Stimulated activated CD4-positive, alpha-beta T cell treated with anti-CD3 and anti-CD28 coated beads, Interleukin-2, amount 100 ng/mL, for 48 hours (primary cell): ENCODE measurements at regions not wholly inside any gene's neighbourhood (a gene's known extent, or its start where the extent isn't known, plus 50 kb on each side); places are given as distances from the start of the nearest gene placed in this dataset.

Experiments used
- DNase-seq, 2 donors: peaks; one replicate each; pipeline ENCODE4 v3.0.0-alpha.2; 2020

- DNase-seq, result no peak
Observed at GRCh38 chr15:96756146-96756545, 425.6 kb downstream of the NR2F2 start.

GRCh38 chr15:96756656-96757055, 426.2 kb downstream of the NR2F2 start:
- DNase-seq, result no peak

- no peak for DNase-seq
Observed at GRCh38 chr15:96762566-96762965, 432.1 kb downstream of the NR2F2 start.

- no peak for DNase-seq
Observed at GRCh38 chr15:96764501-96764900, 434.0 kb downstream of the NR2F2 start.

- DNase-seq, result no peak
Observed at GRCh38 chr15:96764946-96765345, 434.4 kb downstream of the NR2F2 start.

GRCh38 chr15:96766366-96766765, 435.9 kb downstream of the NR2F2 start:
- no peak for DNase-seq

- DNase-seq, result no peak
Observed at GRCh38 chr15:96767703-96768434, 437.4 kb downstream of the NR2F2 start.

- DNase-seq, result no peak
Observed at GRCh38 chr15:96768435-96768789, 437.9 kb downstream of the NR2F2 start.

- DNase-seq, result no peak
Observed at GRCh38 chr15:96771035-96771434, 440.5 kb downstream of the NR2F2 start.

GRCh38 chr15:96774216-96774615, 443.7 kb downstream of the NR2F2 start:
- no peak for DNase-seq

GRCh38 chr15:96783746-96784145, 453.2 kb downstream of the NR2F2 start:
- no peak for DNase-seq

GRCh38 chr15:96790004-96790403, 459.5 kb downstream of the NR2F2 start:
- no peak for DNase-seq

GRCh38 chr15:96792216-96792615, 461.7 kb downstream of the NR2F2 start:
- no peak for DNase-seq

- DNase-seq, result no peak
Observed at GRCh38 chr15:96796841-96797240, 466.3 kb downstream of the NR2F2 start.

- no peak for DNase-seq
Observed at GRCh38 chr15:96801576-96802150, 471.2 kb downstream of the NR2F2 start.

GRCh38 chr15:96802611-96803255, 472.2 kb downstream of the NR2F2 start:
- no peak for DNase-seq

GRCh38 chr15:96804754-96805153, 474.3 kb downstream of the NR2F2 start:
- no peak for DNase-seq

GRCh38 chr15:96807361-96807760, 476.9 kb downstream of the NR2F2 start:
- no peak for DNase-seq

GRCh38 chr15:96817900-96818299, 487.4 kb downstream of the NR2F2 start:
- DNase-seq, result no peak

- DNase-seq, result no peak
Observed at GRCh38 chr15:96818861-96819260, 488.4 kb downstream of the NR2F2 start.

GRCh38 chr15:96827981-96828380, 497.5 kb downstream of the NR2F2 start:
- no peak for DNase-seq

- DNase-seq, result no peak
Observed at GRCh38 chr15:96837241-96837970, 506.9 kb downstream of the NR2F2 start.

- DNase-seq, result no peak
Observed at GRCh38 chr15:96838081-96838480, 507.6 kb downstream of the NR2F2 start.
